ENCODE measurements at regions not wholly inside any gene's neighbourhood (a gene's known extent, or its start where the extent isn't known, plus 50 kb on each side); places are given as distances from the start of the nearest gene placed in this dataset.

- H2AFZ ChIP-seq (ENCODE audit: low read length): no peak overlapping the region
These were observed 876.3 kb upstream of the CTNND2 start for GRCh38 chr5:12780536-12780935.

GRCh38 chr5:12777342-12777741, 873.1 kb upstream of the CTNND2 start:
- Histone ChIP-seq H3K4me1 (ENCODE audit: control insufficient read depth, extremely low read depth, insufficient read depth, low read length) (no peaks in the 10 kb centered on the region), H3K27ac (ENCODE audit: insufficient read depth, low read length) (no peak overlapping the region), H3K9me3 (ENCODE audit: control insufficient read depth, insufficient read depth, low read depth, low read length) (no peaks in the 10 kb centered on the region), H3K4me2 (ENCODE audit: extremely low read depth, insufficient read depth, low read length) (no peak overlapping the region), H2AFZ (ENCODE audit: low read length) (no peak overlapping the region), H3K36me3 (ENCODE audit: control insufficient read depth, insufficient read depth, low read length) (no peaks in the 10 kb centered on the region), H3K27me3 (ENCODE audit: control insufficient read depth, insufficient read depth, low read length) (no peaks in the 10 kb centered on the region), H3K9ac (ENCODE audit: insufficient read depth, low read length) (no peak overlapping the region), H3K4me3 (replicated peaks in 1 of 4; ENCODE audit: control extremely low read depth in 1 of 4, insufficient read depth in 1 of 4, low read depth in 3 of 4, low read length in 4 of 4) (no peak overlapping the region), H3K79me2 (ENCODE audit: control insufficient read depth, insufficient read depth, low read length) (no peaks in the 10 kb centered on the region), H4K20me1 (ENCODE audit: control insufficient read depth, extremely low read depth, insufficient read depth, low read length) (no peaks in the 10 kb centered on the region)
- DNase-seq (ENCODE audit: low read depth in 2 of 2): no peak
- TF ChIP-seq EZH2 (IDR thresholded peaks at IDR 0.05; ENCODE audit: low read length, missing control alignments) (no peak), CTCF (conservative IDR thresholded peaks at IDR 0.05 in 1 of 2, IDR thresholded peaks at IDR 0.05 in 1 of 2; ENCODE audit: low read depth in 1 of 2, low read length in 2 of 2) (no peak)

More at GRCh38 chr5:12780536-12780935, 876.3 kb upstream of the CTNND2 start:
- no peak overlapping the region for H3K4me3 ChIP-seq (replicated peaks in 1 of 4; ENCODE audit: control extremely low read depth in 1 of 4, insufficient read depth in 1 of 4, low read depth in 3 of 4, low read length in 4 of 4)
- no peaks in the 10 kb centered on the region for H3K36me3 ChIP-seq (ENCODE audit: control insufficient read depth, insufficient read depth, low read length)
- TF ChIP-seq EZH2 (IDR thresholded peaks at IDR 0.05; ENCODE audit: low read length, missing control alignments): no peak
- no peak for TF ChIP-seq CTCF (conservative IDR thresholded peaks at IDR 0.05 in 1 of 2, IDR thresholded peaks at IDR 0.05 in 1 of 2; ENCODE audit: low read depth in 1 of 2, low read length in 2 of 2)
- no peaks in the 10 kb centered on the region for H4K20me1 ChIP-seq (ENCODE audit: control insufficient read depth, extremely low read depth, insufficient read depth, low read length)
- no peak overlapping the region for H3K27ac ChIP-seq (ENCODE audit: insufficient read depth, low read length)
- H3K9me3 ChIP-seq (ENCODE audit: control insufficient read depth, insufficient read depth, low read depth, low read length): no peaks in the 10 kb centered on the region
- H3K79me2 ChIP-seq (ENCODE audit: control insufficient read depth, insufficient read depth, low read length): no peaks in the 10 kb centered on the region
- H3K4me2 ChIP-seq (ENCODE audit: extremely low read depth, insufficient read depth, low read length): no peak overlapping the region
- no peaks in the 10 kb centered on the region for H3K4me1 ChIP-seq (ENCODE audit: control insufficient read depth, extremely low read depth, insufficient read depth, low read length)
- H3K9ac ChIP-seq (ENCODE audit: insufficient read depth, low read length): no peak overlapping the region
- no peak for DNase-seq (ENCODE audit: low read depth in 2 of 2)
- no peaks in the 10 kb centered on the region for H3K27me3 ChIP-seq (ENCODE audit: control insufficient read depth, insufficient read depth, low read length)

- Histone ChIP-seq H3K4me2 (ENCODE audit: extremely low read depth, insufficient read depth, low read length) (no peak overlapping the region), H3K4me1 (ENCODE audit: control insufficient read depth, extremely low read depth, insufficient read depth, low read length) (no peaks in the 10 kb centered on the region)
These were observed 868.0 kb upstream of the CTNND2 start for GRCh38 chr5:12772276-12772675.

More at GRCh38 chr5:12772276-12772675, 868.0 kb upstream of the CTNND2 start:
- Histone ChIP-seq H3K9ac (ENCODE audit: insufficient read depth, low read length) (no peak overlapping the region), H3K79me2 (ENCODE audit: control insufficient read depth, insufficient read depth, low read length) (no peaks in the 10 kb centered on the region), H3K27ac (ENCODE audit: insufficient read depth, low read length) (no peak overlapping the region), H3K27me3 (ENCODE audit: control insufficient read depth, insufficient read depth, low read length) (no peaks in the 10 kb centered on the region), H3K36me3 (ENCODE audit: control insufficient read depth, insufficient read depth, low read length) (no peaks in the 10 kb centered on the region), H2AFZ (ENCODE audit: low read length) (no peak overlapping the region), H3K9me3 (ENCODE audit: control insufficient read depth, insufficient read depth, low read depth, low read length) (no peaks in the 10 kb centered on the region), H4K20me1 (ENCODE audit: control insufficient read depth, extremely low read depth, insufficient read depth, low read length) (no peaks in the 10 kb centered on the region), H3K4me3 (replicated peaks in 1 of 4; ENCODE audit: control extremely low read depth in 1 of 4, insufficient read depth in 1 of 4, low read depth in 3 of 4, low read length in 4 of 4) (no peak overlapping the region)
- TF ChIP-seq EZH2 (IDR thresholded peaks at IDR 0.05; ENCODE audit: low read length, missing control alignments) (no peak), CTCF (conservative IDR thresholded peaks at IDR 0.05 in 1 of 2, IDR thresholded peaks at IDR 0.05 in 1 of 2; ENCODE audit: low read depth in 1 of 2, low read length in 2 of 2) (no peak)
- DNase-seq (ENCODE audit: low read depth in 2 of 2): no peak

All from fibroblast of lung (primary cell).